ENCODE measurements at regions not wholly inside any gene's neighbourhood (a gene's known extent, or its start where the extent isn't known, plus 50 kb on each side); places are given as distances from the start of the nearest gene placed in this dataset.

DNA sequence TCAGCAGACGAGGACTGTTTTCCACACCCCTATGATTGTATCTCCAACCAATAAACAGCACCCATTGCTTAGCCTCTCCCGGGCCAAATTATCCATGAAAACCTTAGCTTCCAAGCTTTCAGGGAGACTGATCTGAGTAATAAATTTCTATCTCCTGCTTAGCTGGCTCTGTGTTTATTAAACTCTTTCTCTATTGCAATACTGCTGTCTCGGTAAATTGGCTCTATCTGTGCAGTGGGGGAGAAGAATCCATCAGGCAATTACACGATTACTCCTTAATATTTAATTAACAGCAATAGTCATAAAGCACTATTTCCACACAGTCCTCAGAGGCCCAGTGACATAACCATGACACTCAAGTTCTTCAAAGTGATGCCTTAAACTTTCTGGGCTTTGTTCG is 1122.8 kb downstream of the TYW1 start:
- H2AFZ ChIP-seq (replicated peaks; ENCODE audit: low read length, poor library complexity), result no peak overlapping the region
- H3K14ac ChIP-seq (replicated peaks; ENCODE audit: low read depth, low read length), result no peak overlapping the region
- ATAC-seq (ENCODE audit: low read depth) (no peak), DNase-seq (no peak)
- H3K4me1 ChIP-seq (ENCODE audit: control insufficient read depth, insufficient read depth, low read length), result no peaks in the 10 kb centered on the region
- 0% methylated on average over 1 of the region's 5 CpGs; no CpG with 5 or more reads in 1 of the 2 experiments for WGBS, 2 experiments (ENCODE audit: extremely low coverage in 2 of 2, insufficient read length in 1 of 2)
- no peak overlapping the region for H2BK5ac ChIP-seq (ENCODE audit: low read depth, low read length, poor library complexity, severe bottlenecking)
- intact Hi-C loops (cut with micrococcal nuclease), result no loop called here
- no peak overlapping the region for H2AK5ac ChIP-seq (ENCODE audit: low read depth, low read length)
- in situ Hi-C loops (cut with MboI; ENCODE audit: low sequenced_read_pairs), result no loop called here
- H3K27me3 ChIP-seq (ENCODE audit: control insufficient read depth, insufficient read depth, low read length), result no peaks in the 10 kb centered on the region
- no peak overlapping the region for H2BK20ac ChIP-seq (ENCODE audit: low read depth, low read length)
- no peaks in the 10 kb centered on the region for H3K9me1 ChIP-seq (ENCODE audit: insufficient read depth, low read length)
- H3K4me2 ChIP-seq (ENCODE audit: low read depth, low read length), result no peak overlapping the region
- no peak overlapping the region for H2BK15ac ChIP-seq (ENCODE audit: low read depth, low read length)
- no peak overlapping the region for H2BK120ac ChIP-seq (ENCODE audit: low read depth, low read length)
- H4K91ac ChIP-seq (ENCODE audit: insufficient read depth, low read depth, low read length), result no peak overlapping the region
- no peak overlapping the region for H2AK9ac ChIP-seq (replicated peaks; ENCODE audit: low read depth, low read length, poor library complexity)
- no peak overlapping the region for H3K27ac ChIP-seq (ENCODE audit: insufficient read depth, low read length)
- no peak overlapping the region for H3K4me3 ChIP-seq (ENCODE audit: insufficient read depth, low read depth, low read length)
- H3K56ac ChIP-seq (ENCODE audit: extremely low read depth, insufficient read depth, low read length), result no peak overlapping the region
- no peaks in the 10 kb centered on the region for H3K79me1 ChIP-seq (ENCODE audit: low read depth in 1 of 2, low read length in 2 of 2)
- no peaks in the 10 kb centered on the region for H3K36me3 ChIP-seq (ENCODE audit: control insufficient read depth, insufficient read depth, low read length)
- no peak overlapping the region for H3K23ac ChIP-seq (ENCODE audit: low read depth, low read length)
- H3K18ac ChIP-seq (ENCODE audit: low read depth, low read length), result no peak overlapping the region
- ChIA-PET CTCF (no interaction called here), POLR2A (ENCODE audit: unreplicated experiment) (no interaction called here)
- no peak overlapping the region for H4K5ac ChIP-seq (ENCODE audit: low read depth, low read length)
- BruUV-seq (replicated peaks), result no TSS peak
- H4K20me1 ChIP-seq (ENCODE audit: insufficient read depth, low read length), result no peaks in the 10 kb centered on the region
- dilution Hi-C loops (cut with HindIII; ENCODE audit: low sequenced_read_pairs, unreplicated experiment), result no loop called here
- no peak overlapping the region for H3K9ac ChIP-seq (ENCODE audit: low read depth, low read length)
- peaks cover 17% of the 10 kb centered on the region for H3K9me3 ChIP-seq (ENCODE audit: control insufficient read depth, insufficient read depth, low read length)
- no peak overlapping the region for H4K8ac ChIP-seq (ENCODE audit: low read depth in 2 of 2, low read length in 2 of 2)
- TF ChIP-seq, protein P1, sequence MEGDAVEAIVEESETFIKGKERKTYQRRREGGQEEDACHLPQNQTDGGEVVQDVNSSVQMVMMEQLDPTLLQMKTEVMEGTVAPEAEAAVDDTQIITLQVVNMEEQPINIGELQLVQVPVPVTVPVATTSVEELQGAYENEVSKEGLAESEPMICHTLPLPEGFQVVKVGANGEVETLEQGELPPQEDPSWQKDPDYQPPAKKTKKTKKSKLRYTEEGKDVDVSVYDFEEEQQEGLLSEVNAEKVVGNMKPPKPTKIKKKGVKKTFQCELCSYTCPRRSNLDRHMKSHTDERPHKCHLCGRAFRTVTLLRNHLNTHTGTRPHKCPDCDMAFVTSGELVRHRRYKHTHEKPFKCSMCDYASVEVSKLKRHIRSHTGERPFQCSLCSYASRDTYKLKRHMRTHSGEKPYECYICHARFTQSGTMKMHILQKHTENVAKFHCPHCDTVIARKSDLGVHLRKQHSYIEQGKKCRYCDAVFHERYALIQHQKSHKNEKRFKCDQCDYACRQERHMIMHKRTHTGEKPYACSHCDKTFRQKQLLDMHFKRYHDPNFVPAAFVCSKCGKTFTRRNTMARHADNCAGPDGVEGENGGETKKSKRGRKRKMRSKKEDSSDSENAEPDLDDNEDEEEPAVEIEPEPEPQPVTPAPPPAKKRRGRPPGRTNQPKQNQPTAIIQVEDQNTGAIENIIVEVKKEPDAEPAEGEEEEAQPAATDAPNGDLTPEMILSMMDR (conservative IDR thresholded peaks at IDR 0.05; ENCODE audit: low read depth, low read length), result no peak
- TF ChIP-seq RFX5 (IDR thresholded peaks at IDR 0.05; ENCODE audit: low read depth, low read length) (no peak), SMC3 (IDR thresholded peaks at IDR 0.05; ENCODE audit: low read depth, low read length) (no peak), CEBPB (IDR thresholded peaks at IDR 0.05; ENCODE audit: low read depth, low read length) (no peak), MAZ (IDR thresholded peaks at IDR 0.05; ENCODE audit: borderline replicate concordance, low read depth, low read length) (no peak), RCOR1 (IDR thresholded peaks at IDR 0.05; ENCODE audit: insufficient replicate concordance, low read length) (no peak), POLR2A (IDR thresholded peaks at IDR 0.05; ENCODE audit: low read depth, low read length) (no peak), MXI1 (IDR thresholded peaks at IDR 0.05; ENCODE audit: borderline replicate concordance, low read depth, low read length) (no peak), CHD1 (IDR thresholded peaks at IDR 0.05; ENCODE audit: low read depth, low read length) (no peak)
- TF ChIP-seq, protein P2, sequence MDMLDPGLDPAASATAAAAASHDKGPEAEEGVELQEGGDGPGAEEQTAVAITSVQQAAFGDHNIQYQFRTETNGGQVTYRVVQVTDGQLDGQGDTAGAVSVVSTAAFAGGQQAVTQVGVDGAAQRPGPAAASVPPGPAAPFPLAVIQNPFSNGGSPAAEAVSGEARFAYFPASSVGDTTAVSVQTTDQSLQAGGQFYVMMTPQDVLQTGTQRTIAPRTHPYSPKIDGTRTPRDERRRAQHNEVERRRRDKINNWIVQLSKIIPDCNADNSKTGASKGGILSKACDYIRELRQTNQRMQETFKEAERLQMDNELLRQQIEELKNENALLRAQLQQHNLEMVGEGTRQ (IDR thresholded peaks at IDR 0.05; ENCODE audit: low read depth, low read length), result no peak
- TF ChIP-seq, protein P3, sequence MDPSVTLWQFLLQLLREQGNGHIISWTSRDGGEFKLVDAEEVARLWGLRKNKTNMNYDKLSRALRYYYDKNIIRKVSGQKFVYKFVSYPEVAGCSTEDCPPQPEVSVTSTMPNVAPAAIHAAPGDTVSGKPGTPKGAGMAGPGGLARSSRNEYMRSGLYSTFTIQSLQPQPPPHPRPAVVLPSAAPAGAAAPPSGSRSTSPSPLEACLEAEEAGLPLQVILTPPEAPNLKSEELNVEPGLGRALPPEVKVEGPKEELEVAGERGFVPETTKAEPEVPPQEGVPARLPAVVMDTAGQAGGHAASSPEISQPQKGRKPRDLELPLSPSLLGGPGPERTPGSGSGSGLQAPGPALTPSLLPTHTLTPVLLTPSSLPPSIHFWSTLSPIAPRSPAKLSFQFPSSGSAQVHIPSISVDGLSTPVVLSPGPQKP (IDR thresholded peaks at IDR 0.05; ENCODE audit: borderline replicate concordance, low read depth, low read length), result no peak
- no peak overlapping the region for H3K4ac ChIP-seq (ENCODE audit: low read depth, low read length)

Measured in IMR-90 (cell line).